ENCODE measurements at regions not wholly inside any gene's neighbourhood (a gene's known extent, or its start where the extent isn't known, plus 50 kb on each side); places are given as distances from the start of the nearest gene placed in this dataset.
"Not testable (repeated sequence)": the region's sequence is repeated elsewhere in the genome, so short reads cannot be mapped to it uniquely, and the experiment has no call there.

DNA sequence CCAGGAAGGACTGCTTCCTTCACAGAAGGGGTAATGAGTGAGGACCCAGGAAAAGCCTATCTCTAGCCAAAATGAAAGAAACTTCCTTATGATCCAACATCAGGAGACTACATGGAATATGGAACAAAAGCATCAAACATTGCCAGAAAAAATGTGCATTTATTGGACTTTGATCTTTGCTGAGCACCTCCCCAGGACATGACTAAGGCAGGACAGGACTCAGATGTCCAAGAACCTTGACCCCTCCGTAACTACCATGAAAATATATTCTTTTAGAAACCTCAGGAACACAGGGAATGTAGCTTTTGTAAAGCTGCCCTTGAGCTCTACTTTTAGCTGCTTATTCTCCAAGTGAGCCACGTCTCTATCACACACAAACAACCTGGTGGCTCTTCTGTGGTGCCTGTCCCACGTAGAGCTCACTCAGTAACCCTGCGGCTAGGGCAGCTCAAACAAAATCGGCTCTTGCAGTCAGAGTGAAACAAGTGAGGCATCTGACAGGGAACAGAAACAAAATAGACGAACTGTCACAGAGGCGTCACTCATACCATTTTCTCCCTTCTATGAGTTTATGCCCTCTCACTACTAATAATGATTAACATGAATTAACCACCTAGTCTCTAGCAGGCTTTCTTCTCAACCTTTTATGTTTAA is 471.5 kb upstream of the API5 start:
- DNase-seq (ENCODE audit: low read depth) = no peak

DNA sequence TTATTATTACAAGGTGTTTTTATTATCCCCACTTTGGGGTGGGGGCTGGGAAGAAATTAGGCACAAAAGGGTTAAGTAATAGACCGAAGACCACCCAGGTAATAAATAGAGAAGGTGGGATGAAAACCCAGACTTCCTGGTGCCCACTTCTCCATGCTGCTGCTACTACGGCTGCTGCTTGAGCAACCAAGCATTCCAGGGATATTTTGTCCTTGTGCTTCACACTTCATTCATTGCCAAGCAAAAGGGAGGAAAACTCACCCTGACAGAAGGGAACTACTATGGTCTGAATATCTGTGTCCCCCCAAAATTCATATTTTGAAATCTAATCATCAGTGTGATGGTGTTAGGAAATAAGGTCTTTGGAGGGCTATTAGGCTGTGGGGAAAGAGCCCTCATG is 470.9 kb upstream of the API5 start:
- no peak for DNase-seq (ENCODE audit: low read depth)

DNA sequence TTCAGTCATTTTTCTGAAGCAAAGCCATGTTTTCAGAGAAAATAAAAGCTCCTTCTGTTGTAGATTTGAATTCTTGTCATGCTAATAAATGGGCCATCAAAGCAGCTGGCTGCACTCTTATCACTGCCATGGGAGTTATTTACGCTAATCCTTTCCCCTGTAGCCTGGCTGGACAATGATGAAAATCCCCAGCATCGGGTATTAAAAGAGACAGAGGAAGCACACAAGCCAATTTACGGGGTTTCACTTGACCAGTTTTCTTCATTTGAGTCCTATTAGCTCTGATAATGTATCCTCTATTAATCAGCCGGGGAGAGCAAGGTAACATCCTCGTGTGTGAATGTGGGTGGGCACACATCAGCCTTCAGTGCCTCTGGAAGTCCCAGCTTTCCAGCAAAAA is 470.2 kb upstream of the API5 start:
- no peak for DNase-seq (ENCODE audit: low read depth)

- no peak for DNase-seq (ENCODE audit: low read depth)
Measured at GRCh38 chr11:42849362-42849761, 462.4 kb upstream of the API5 start.

DNA sequence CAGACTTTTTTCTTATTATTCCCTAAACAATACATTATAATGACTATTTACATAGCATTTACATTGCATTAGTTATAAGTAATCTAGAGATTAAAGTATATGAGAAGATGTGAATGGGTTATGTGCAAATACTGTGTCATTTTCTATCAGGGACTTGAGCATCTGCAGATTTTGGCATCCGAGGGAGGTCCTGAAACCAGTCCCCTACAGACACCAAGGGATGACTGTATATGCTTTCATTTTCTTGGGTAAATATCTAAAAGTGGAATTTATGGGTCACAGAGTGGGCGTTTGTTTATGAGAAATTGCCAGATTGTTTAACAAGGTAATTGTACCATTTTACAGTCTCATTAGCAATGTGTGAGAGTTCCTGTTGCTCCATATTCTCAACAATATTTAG is 454.5 kb upstream of the API5 start:
- DNase-seq (ENCODE audit: low read depth) = no peak

- no peak for DNase-seq (ENCODE audit: low read depth)
Measured at GRCh38 chr11:42870480-42870879, 441.3 kb upstream of the API5 start.

DNA sequence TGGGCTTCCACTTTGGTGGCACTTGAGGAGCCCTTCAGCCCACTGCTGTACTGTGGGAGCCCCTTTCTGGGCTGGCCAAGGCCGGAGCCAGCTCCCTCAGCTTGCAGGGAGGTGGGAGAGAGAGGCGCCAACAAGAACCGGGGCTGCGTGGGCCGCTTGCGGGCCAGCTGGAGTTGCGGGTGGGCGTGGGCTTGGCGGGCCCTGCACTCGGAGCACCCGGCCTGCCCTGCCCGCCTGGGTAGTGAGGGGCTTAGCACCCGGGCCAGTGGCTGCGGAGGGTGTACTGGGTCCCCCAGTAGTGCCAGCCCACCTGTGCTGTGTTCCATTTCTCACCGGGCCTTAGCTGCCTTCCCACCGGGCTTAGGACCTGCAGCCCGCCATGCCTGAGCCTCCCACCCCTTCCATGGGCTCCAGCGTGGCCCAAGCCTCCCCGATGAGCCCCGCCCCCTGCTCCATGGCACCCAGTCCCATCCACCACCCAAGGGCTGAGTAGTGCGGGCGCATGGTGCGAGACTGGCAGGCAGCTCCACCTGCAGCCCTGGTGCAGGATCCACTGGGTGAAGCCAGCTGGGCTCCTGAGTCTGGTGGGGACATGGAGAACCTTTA is 437.9 kb upstream of the API5 start:
- not testable (repeated sequence) for DNase-seq (ENCODE audit: low read depth)

DNA sequence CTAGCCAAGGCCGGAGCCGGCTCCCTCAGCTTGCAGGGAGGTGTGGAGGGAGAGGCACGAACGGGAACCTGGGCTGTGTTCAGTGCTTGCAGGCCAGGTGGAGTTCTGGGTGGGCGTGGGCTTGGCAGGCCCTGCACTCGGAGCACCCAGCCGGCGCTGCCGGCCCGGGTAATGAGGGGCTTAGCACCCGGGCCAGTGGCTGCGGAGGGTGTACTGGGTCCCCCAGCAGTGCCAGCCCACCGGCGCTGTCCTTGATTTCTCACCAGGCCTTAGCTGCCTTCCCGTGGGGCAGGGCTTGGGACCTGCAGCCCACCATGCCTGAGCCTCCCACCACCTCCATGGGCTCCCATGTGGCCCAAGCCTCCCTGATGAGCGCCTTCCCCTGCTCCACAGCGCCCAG is 430.5 kb upstream of the API5 start:
- not testable (repeated sequence) for DNase-seq (ENCODE audit: low read depth)

- no peak for DNase-seq (ENCODE audit: low read depth)
Measured at GRCh38 chr11:42890773-42891172, 421.0 kb upstream of the API5 start.

- no peak for DNase-seq (ENCODE audit: low read depth)
Measured at GRCh38 chr11:42901084-42901483, 410.7 kb upstream of the API5 start.

GRCh38 chr11:42906226-42906625 is 405.6 kb upstream of the API5 start:
- DNase-seq (ENCODE audit: low read depth) = no peak

DNA sequence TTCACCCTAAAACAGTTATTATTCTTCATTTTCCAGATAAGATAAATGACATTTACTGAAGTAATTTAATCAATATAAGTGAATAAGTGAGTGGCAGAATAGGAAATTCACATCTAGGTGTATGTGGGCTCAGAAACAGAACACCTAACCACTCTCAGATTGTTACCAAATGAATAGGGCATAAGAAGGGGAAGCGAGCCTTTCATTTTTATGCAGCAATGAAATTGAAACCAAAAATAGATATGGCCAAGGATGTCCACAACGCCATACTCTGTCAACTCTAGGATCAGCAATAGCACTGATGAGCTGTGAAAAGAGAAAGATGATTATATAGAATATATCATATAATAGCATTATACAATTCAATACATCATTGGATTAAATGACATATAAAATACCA is 398.1 kb upstream of the API5 start:
- DNase-seq (ENCODE audit: low read depth) = no peak

DNA sequence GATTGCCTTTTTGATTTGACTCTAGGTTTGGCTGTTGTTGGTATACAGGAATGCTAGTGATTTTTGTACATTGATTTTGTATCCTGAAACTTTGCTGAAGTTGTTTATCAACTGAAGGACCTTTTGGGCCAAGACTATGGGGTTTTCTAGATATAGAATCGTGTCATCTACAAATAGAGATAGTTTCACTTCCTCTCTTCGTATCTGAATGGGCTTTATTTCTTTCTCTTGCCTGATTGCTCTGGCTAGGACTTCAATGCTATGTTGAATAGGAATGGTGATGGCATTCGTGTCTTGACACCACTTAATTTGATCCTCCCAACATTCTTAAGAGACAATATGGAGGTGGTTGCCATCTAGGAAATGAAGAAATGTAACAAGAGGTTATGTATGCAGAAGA is 388.1 kb upstream of the API5 start:
- no peak for DNase-seq (ENCODE audit: low read depth)

GRCh38 chr11:42925916-42926315 is 385.9 kb upstream of the API5 start:
- DNase-seq (ENCODE audit: low read depth) = no peak

GRCh38 chr11:42947405-42947804 is 364.4 kb upstream of the API5 start:
- no peak for DNase-seq (ENCODE audit: low read depth)

DNA sequence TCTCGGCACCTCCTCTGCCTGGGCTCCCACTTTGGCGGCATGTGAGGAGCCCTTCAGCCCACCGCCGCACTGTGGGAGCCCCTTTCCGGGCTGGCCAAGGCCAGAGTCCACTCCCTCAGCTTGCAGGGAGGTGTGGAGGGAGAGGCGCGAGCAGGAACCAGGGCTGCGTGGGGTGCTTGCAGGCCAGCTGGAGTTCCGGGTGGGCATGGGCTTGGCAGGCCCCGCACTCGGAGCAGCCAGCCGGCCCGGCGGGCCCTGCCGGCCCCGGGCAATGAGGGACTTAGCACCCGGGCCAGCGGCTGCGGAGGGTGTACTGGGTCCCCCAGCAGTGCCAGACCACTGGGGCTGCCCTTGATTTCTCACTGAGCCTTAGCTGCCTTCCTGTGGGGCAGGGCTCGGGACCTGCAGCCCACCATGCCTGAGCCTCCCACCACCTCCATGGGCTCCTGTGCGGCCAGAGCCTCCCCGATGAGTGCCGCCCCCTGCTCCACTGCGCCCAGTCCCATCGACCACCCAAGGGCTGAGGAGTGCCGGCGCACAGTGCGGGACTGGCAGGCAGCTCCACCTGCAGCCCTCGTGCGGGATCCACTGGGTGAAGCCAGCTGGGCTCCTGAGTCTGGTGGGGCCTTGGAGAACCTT is 361.9 kb upstream of the API5 start:
- not testable (repeated sequence) for DNase-seq (ENCODE audit: low read depth)

DNA sequence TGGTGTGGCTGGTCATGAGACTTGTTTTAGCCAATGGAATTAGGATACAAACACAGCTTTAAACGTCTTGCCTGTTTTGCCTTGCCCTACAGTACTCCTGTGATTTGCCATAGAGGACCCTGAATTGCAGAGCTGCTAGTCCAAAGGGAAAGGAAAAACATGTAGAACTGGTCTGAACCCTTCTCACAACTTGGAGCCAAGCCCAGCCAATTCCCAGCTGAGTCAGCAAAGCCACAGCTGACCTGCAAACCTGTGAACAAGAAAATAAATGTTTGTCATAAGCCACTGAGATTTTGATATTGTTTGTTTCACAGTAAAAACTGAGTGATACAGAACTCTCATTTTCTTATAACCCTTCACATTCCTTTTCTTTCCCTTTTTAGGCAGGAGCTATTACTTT is 360.5 kb upstream of the API5 start:
- DNase-seq (ENCODE audit: low read depth) = peak; percentile 2

GRCh38 chr11:42957831-42958230 is 354.0 kb upstream of the API5 start:
- DNase-seq (ENCODE audit: low read depth) = no peak

GRCh38 chr11:42958635-42959034 is 353.2 kb upstream of the API5 start:
- no peak for DNase-seq (ENCODE audit: low read depth)

GRCh38 chr11:42960521-42961088 is 351.2 kb upstream of the API5 start:
- DNase-seq (ENCODE audit: low read depth) = no peak

DNA sequence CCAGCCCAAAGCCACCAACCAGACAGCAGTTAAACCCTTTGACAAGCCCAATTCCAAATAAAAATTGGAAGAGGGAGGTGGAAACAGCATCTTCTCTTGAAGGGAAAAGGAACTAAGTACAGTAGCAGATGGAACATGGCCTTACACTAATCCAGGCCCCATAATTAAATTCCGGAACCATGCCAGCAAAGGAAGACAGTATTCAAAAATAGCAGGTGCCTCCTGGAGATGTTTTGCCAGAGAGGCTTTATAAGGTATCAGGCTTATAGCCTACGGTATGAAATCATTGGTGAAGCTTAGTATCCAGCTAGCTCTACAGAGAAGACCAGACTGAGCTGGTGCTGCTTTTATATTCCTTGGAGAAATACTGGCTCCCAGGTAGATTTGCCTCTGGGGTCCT is 344.1 kb upstream of the API5 start:
- no peak for DNase-seq (ENCODE audit: low read depth)

GRCh38 chr11:42972741-42973140 is 339.1 kb upstream of the API5 start:
- DNase-seq (ENCODE audit: low read depth) = no peak

DNA sequence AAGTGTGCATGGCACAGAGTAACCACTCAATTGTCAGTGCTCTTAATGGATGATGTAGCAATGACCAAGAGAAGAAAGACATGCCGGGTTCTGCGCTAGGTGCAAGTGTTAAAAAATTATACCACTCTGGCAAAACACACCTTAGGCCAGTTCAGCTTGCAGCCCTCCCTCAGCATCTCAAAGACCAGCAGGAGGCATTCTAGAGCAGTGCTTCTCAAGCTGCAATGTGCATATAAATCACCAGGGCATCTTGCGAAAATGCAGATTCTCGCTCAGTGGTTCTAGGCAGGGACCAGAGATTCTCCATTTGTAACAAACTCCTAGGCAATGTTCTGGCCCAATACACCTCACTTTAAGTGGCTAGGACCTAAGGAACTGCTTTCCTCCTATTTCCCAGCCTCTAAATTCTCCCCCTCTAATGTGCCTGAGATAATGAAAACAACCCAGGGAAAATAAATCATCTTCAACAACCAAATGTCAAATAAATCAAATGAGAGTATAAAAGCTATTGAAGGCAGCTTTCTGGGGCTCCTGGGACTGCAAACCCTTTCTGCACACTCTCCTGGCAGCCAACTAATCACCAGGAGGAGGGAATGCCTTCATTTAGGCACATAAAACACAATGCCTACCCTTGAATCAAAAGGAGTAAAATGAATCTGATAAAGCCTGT is 337.2 kb upstream of the API5 start:
- DNase-seq (ENCODE audit: low read depth) = no peak
